Frontal cortex (tissue), 3 donors: ENCODE measurements at regions not wholly inside any gene's neighbourhood (a gene's known extent, or its start where the extent isn't known, plus 50 kb on each side); places are given as distances from the start of the nearest gene placed in this dataset.
A peak's percentile ranks its signal among the peaks of the same experiment; 100 is the strongest.

Experiments
- DNase-seq, 2 donors: peaks; one replicate each; pipeline ENCODE4 v3.0.0; 2012; ENCODE audit warnings: low spot score in 2 of 2
- FAIRE-seq: peaks from 2 replicates; lab custom pipeline; 2012; peaks lifted over from hg19 to GRCh38; lab: Jason Lieb, UNC
- donor health status: control.
- donor health status: control.
- donor health status: control.

GRCh38 chr7:432256-432655, 87.4 kb downstream of the PDGFA start:
- FAIRE-seq (no peak), DNase-seq (no peak)

- FAIRE-seq (no peak), DNase-seq (no peak)
These were observed 86.7 kb downstream of the PDGFA start for GRCh38 chr7:432933-433332.

- FAIRE-seq, result no peak
- no peak for DNase-seq
These were observed 86.1 kb downstream of the PDGFA start for GRCh38 chr7:433558-433957.

GRCh38 chr7:434891-435629, 84.6 kb downstream of the PDGFA start:
- FAIRE-seq (no peak), DNase-seq (no peak)

GRCh38 chr7:435630-436366, 83.8 kb downstream of the PDGFA start:
- FAIRE-seq, result no peak
- DNase-seq, result no peak

- no peak for FAIRE-seq
- no peak for DNase-seq
These were observed 83.1 kb downstream of the PDGFA start for GRCh38 chr7:436367-437128.

- FAIRE-seq (no peak), DNase-seq (no peak)
These were observed 82.1 kb downstream of the PDGFA start for GRCh38 chr7:437329-438251.

- FAIRE-seq (no peak), DNase-seq (no peak)
These were observed 81.3 kb downstream of the PDGFA start for GRCh38 chr7:438361-438760.

GRCh38 chr7:438916-439315, 80.7 kb downstream of the PDGFA start:
- no peak for FAIRE-seq
- DNase-seq, result no peak

GRCh38 chr7:440059-440749, 79.4 kb downstream of the PDGFA start:
- FAIRE-seq, result no peak
- DNase-seq, result no peak

- FAIRE-seq (no peak), DNase-seq (no peak)
These were observed 77.8 kb downstream of the PDGFA start for GRCh38 chr7:441684-442421.

GRCh38 chr7:442457-442856, 77.2 kb downstream of the PDGFA start:
- DNase-seq (no peak), FAIRE-seq (no peak)

- no peak for DNase-seq
- FAIRE-seq, result no peak
These were observed 76.3 kb downstream of the PDGFA start for GRCh38 chr7:443279-443833.

- DNase-seq, result peak in 1 of 2 donors; percentile 59
- no peak for FAIRE-seq
These were observed 75.0 kb downstream of the PDGFA start for GRCh38 chr7:444606-445005.

- FAIRE-seq, result no peak
These were observed 74.6 kb downstream of the PDGFA start for GRCh38 chr7:445020-445419.

GRCh38 chr7:445563-446288, 73.9 kb downstream of the PDGFA start:
- DNase-seq, result no peak
- FAIRE-seq, result no peak

More at GRCh38 chr7:445020-445419, 74.6 kb downstream of the PDGFA start:
- no peak for DNase-seq

- DNase-seq (no peak), FAIRE-seq (no peak)
These were observed 73.2 kb downstream of the PDGFA start for GRCh38 chr7:446289-446935.
